Activated T-helper 17 cell treated with anti-CD3 and anti-CD28 coated beads, Interleukin-2, amount 50 U/mL, for 72 hours (primary cell): ENCODE measurements at regions not wholly inside any gene's neighbourhood (a gene's known extent, or its start where the extent isn't known, plus 50 kb on each side); places are given as distances from the start of the nearest gene placed in this dataset.

Experiments
- ATAC-seq: fragments of 150-1000 bp; cut with Tn5 transposase; replicated peaks from 2 replicates; pipeline ENCODE4 v1.10.0; 2021; ENCODE audit warnings: mild to moderate bottlenecking, moderate library complexity
- H3K27ac Mint-ChIP-seq: one replicate; pipeline ENCODE4 v1.8.0; 2022; ENCODE audit warnings: mixed read lengths
- H3K27me3 Mint-ChIP-seq: one replicate; pipeline ENCODE4 v1.8.0; 2022; ENCODE audit warnings: mixed read lengths
- H3K36me3 Mint-ChIP-seq: one replicate; pipeline ENCODE4 v1.8.0; 2022; ENCODE audit warnings: low read depth, mild to moderate bottlenecking, mixed read lengths
- H3K4me1 Mint-ChIP-seq: one replicate; pipeline ENCODE4 v1.8.0; 2022; ENCODE audit warnings: mixed read lengths
- H3K4me3 Mint-ChIP-seq: one replicate; pipeline ENCODE4 v1.8.0; 2022; ENCODE audit warnings: mild to moderate bottlenecking, mixed read lengths
- H3K9me3 Mint-ChIP-seq: one replicate; pipeline ENCODE4 v1.8.0; 2022; ENCODE audit warnings: mixed read lengths

- Mint-ChIP-seq H3K36me3 (no peaks in the 10 kb centered on the region), H3K9me3 (no peaks in the 10 kb centered on the region), H3K27me3 (peaks cover 27% of the 10 kb centered on the region), H3K4me1 (no peaks in the 10 kb centered on the region), H3K27ac (no peak overlapping the region), H3K4me3 (no peak overlapping the region)
- ATAC-seq, result no peak
Measured at GRCh38 chr3:64464955-64465354, 222.8 kb downstream of the ADAMTS9 start.

DNA sequence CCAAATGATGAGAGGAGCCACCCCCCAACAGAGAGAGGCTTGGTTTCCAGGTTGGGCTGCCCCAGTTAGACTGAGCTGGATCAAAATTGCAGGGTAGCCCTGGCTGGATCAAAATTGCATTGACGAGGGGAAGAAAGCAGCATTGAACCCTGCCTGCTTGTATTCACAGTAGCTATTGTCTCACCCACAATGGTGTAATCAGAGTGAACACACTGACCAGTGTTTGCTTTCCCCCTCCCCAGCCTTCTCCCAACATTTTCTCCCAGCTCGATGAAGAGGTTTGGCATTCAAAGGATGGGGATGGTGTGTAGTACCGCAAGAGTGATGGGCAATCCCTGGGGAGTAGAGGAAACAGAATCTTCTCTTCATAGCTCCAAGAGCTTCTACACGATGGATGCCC lies 223.8 kb downstream of the ADAMTS9 start:
- Mint-ChIP-seq H3K27me3 (peaks cover 21% of the 10 kb centered on the region), H3K36me3 (no peaks in the 10 kb centered on the region), H3K4me1 (no peaks in the 10 kb centered on the region), H3K27ac (no peak overlapping the region), H3K4me3 (no peak overlapping the region), H3K9me3 (no peaks in the 10 kb centered on the region)
- no peak for ATAC-seq

DNA sequence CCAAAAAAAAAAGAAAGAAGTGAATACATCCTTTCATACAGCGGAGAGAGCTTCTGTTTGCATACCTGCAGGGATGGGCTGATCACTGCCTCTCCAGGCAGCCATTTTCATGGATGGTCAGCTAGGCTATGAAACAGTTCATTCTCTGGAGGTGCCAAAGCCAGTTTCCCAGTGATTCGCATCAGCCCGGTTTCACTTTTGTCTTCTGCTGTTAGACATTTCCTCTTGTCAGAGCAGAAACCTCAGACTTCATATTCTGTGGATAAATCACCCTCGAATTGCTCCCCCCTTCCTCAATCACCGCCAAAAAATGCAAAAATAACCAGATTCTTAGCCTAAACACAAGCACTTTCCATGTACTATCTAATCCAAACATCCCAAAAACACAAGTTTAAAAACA lies 225.6 kb downstream of the ADAMTS9 start:
- H3K27me3 Mint-ChIP-seq, result peaks cover 14% of the 10 kb centered on the region
- no peak overlapping the region for H3K27ac Mint-ChIP-seq
- H3K4me1 Mint-ChIP-seq, result no peaks in the 10 kb centered on the region
- no peak overlapping the region for H3K4me3 Mint-ChIP-seq
- ATAC-seq, result no peak
- H3K9me3 Mint-ChIP-seq, result no peaks in the 10 kb centered on the region
- H3K36me3 Mint-ChIP-seq, result no peaks in the 10 kb centered on the region

DNA sequence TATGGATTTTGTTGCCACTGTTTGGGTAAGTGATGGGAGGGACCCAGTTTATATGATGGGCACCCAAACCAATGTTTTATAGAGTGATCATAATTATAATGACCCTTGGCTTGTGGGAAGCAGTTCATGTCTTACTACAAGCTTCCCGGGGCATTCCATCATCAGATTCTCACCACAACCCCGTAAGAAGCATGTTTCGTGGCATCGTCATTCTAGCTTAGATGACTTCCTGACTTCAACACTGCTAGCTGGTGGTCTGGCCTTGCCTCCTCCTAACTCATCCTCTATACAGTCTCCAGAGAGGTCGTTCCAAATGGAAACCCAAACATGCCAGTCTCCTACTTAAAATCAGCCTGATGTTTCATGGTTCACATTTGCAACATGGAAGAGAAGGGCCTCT lies 226.9 kb downstream of the ADAMTS9 start:
- Mint-ChIP-seq H3K4me1 (no peaks in the 10 kb centered on the region), H3K9me3 (no peaks in the 10 kb centered on the region), H3K4me3 (no peak overlapping the region), H3K27me3 (peaks cover 14% of the 10 kb centered on the region), H3K36me3 (no peaks in the 10 kb centered on the region), H3K27ac (no peak overlapping the region)
- no peak for ATAC-seq

DNA sequence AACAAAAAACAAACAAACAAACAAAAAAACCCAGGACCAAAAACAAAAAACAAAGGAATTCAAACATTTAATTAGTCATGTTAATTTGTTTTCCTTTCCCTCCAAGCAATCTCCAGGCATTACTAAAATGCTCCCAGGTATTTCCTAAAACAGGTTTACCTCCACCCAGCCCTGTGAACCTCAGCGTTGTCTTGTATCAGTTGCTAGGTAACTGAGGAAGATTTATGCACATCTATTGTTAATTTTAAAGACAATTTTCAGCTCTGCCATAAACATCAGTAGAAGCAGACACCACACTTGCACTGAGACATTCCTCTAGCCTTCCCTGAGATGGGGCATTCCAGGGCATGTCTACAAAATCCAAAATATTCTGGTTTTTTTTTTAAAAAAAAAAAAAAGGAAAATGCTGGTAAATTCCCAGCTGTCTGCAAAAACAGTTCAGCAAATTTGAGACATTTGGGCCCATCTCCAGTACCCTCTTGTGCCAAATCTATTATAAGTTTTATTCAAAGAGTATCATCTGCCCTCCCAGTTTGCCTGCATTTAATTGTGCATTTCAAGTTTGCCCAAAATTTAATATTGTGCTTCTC lies 227.6 kb downstream of the ADAMTS9 start:
- Mint-ChIP-seq H3K36me3 (no peaks in the 10 kb centered on the region), H3K27ac (no peak overlapping the region), H3K27me3 (peaks cover 14% of the 10 kb centered on the region), H3K4me3 (no peak overlapping the region), H3K9me3 (no peaks in the 10 kb centered on the region), H3K4me1 (no peaks in the 10 kb centered on the region)
- ATAC-seq, result no peak

DNA sequence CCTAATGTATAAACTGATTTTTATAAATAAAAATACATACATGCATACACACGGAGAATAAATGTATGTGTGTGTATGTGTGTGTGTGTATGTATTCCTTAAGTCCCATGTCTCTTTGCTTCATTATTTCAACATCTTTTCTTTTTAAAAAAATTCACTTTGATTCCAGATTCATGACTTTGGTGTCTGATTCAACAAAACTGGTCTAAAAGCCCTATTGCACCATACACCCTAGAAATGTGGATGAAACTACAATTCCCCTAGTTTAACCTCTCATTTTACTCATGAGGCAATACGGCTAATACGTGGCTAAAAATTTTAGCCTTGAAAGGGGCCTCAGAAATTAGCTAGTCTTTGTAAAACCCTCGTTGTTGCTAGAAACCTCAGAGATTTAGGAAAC lies 228.1 kb downstream of the ADAMTS9 start:
- Mint-ChIP-seq H3K27ac (no peak overlapping the region), H3K27me3 (peaks cover 11% of the 10 kb centered on the region), H3K4me3 (no peak overlapping the region), H3K4me1 (no peaks in the 10 kb centered on the region), H3K36me3 (no peaks in the 10 kb centered on the region), H3K9me3 (no peaks in the 10 kb centered on the region)
- no peak for ATAC-seq

- Mint-ChIP-seq H3K36me3 (no peaks in the 10 kb centered on the region), H3K27me3 (peaks cover 13% of the 10 kb centered on the region), H3K27ac (no peak overlapping the region), H3K4me1 (no peaks in the 10 kb centered on the region), H3K4me3 (no peak overlapping the region), H3K9me3 (no peaks in the 10 kb centered on the region)
- ATAC-seq, result no peak
Measured at GRCh38 chr3:64457811-64458210, 230.0 kb downstream of the ADAMTS9 start.

DNA sequence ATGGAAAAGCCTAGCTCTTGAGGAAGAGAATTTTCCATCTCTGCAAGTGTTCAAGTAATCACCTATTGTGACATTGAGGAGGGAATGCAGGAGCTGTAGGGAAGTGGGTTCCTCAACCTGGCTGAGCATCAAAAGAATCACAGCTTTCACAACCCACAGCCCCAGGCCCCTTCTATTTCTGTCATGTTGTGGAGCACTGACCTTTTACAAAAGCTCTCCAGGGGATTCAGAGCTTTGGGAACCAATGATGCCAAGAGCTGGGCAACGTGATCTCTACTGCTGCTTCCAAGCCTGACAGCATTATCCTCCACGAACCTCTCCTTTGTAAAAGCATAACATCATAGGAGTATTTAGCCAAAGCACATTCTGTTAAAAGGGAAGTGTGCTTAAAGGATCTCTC lies 231.1 kb downstream of the ADAMTS9 start:
- no peaks in the 10 kb centered on the region for H3K36me3 Mint-ChIP-seq
- peaks cover 18% of the 10 kb centered on the region for H3K27me3 Mint-ChIP-seq
- H3K4me3 Mint-ChIP-seq, result no peak overlapping the region
- H3K4me1 Mint-ChIP-seq, result no peaks in the 10 kb centered on the region
- H3K9me3 Mint-ChIP-seq, result no peaks in the 10 kb centered on the region
- H3K27ac Mint-ChIP-seq, result no peak overlapping the region
- no peak for ATAC-seq

GRCh38 chr3:64455351-64455750 lies 230.1 kb upstream of the PRICKLE2 start:
- ATAC-seq, result no peak
- no peaks in the 10 kb centered on the region for H3K36me3 Mint-ChIP-seq

GRCh38 chr3:64454768-64455167 lies 229.5 kb upstream of the PRICKLE2 start:
- H3K4me3 Mint-ChIP-seq, result no peak overlapping the region
- H3K9me3 Mint-ChIP-seq, result no peaks in the 10 kb centered on the region
- ATAC-seq, result no peak
- H3K4me1 Mint-ChIP-seq, result no peaks in the 10 kb centered on the region
- H3K27me3 Mint-ChIP-seq, result peaks cover 22% of the 10 kb centered on the region
- no peaks in the 10 kb centered on the region for H3K36me3 Mint-ChIP-seq
- no peak overlapping the region for H3K27ac Mint-ChIP-seq

More at GRCh38 chr3:64455351-64455750, 230.1 kb upstream of the PRICKLE2 start:
- H3K4me1 Mint-ChIP-seq, result no peaks in the 10 kb centered on the region
- no peaks in the 10 kb centered on the region for H3K9me3 Mint-ChIP-seq
- H3K27me3 Mint-ChIP-seq, result peaks cover 22% of the 10 kb centered on the region
- no peak overlapping the region for H3K27ac Mint-ChIP-seq
- H3K4me3 Mint-ChIP-seq, result no peak overlapping the region

DNA sequence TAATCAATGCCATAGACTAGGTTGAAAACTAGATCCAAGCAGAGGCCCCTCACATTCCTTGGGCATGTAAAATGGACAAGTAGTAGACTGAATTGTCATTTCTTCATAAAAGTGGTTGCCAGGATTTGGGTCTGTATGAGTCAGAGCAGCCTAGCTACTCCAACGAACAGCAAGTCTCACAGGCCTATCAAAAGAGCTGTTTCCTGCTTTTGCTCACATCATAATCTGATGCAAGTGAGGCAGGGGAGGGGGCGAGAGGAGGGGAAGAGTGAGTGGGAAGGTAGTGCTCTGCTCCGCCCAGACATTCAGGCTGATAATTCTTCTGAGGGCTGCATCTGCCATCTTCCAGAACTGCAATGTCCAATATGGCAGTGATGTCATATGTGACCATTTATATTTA lies 228.9 kb upstream of the PRICKLE2 start:
- Mint-ChIP-seq H3K27me3 (peaks cover 22% of the 10 kb centered on the region), H3K9me3 (no peaks in the 10 kb centered on the region), H3K4me3 (no peak overlapping the region), H3K27ac (no peak overlapping the region), H3K36me3 (no peaks in the 10 kb centered on the region), H3K4me1 (no peaks in the 10 kb centered on the region)
- ATAC-seq, result no peak

- Mint-ChIP-seq H3K9me3 (no peaks in the 10 kb centered on the region), H3K27me3 (peaks cover 42% of the 10 kb centered on the region), H3K4me1 (no peaks in the 10 kb centered on the region), H3K36me3 (no peaks in the 10 kb centered on the region), H3K4me3 (no peak overlapping the region), H3K27ac (no peak overlapping the region)
- ATAC-seq, result no peak
Measured at GRCh38 chr3:64451283-64452012, 226.2 kb upstream of the PRICKLE2 start.

DNA sequence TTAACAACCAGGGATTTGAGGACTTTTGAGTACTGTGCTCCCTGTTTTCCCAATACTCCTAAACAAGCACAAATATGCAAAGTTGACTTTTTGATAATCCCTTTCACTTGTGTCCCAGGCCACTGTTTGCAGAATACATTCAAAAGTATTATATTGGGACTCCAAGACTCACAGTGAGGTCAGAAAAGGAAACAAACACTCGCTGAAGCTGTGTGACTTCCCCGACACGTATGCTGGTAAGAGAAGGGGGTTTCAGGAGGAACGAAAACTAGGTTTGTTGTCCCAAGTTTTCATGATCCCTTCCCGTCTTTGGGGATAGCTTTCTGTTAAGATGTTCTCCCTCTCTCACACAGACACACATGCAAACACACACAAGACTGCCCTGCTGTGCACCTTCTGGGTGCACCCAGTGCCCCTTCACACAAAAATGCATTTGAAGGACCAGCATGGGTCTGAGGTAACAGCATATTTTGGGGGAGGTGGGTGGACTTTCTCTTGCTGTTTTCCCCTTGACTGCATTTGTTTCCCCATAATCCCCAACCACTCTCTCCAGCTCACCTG lies 225.2 kb upstream of the PRICKLE2 start:
- Mint-ChIP-seq H3K9me3 (no peaks in the 10 kb centered on the region), H3K4me3 (no peak overlapping the region), H3K27ac (no peak overlapping the region), H3K4me1 (no peaks in the 10 kb centered on the region), H3K27me3 (peaks cover 43% of the 10 kb centered on the region), H3K36me3 (no peaks in the 10 kb centered on the region)
- no peak for ATAC-seq

GRCh38 chr3:64449026-64449425 lies 223.8 kb upstream of the PRICKLE2 start:
- no peak for ATAC-seq

DNA sequence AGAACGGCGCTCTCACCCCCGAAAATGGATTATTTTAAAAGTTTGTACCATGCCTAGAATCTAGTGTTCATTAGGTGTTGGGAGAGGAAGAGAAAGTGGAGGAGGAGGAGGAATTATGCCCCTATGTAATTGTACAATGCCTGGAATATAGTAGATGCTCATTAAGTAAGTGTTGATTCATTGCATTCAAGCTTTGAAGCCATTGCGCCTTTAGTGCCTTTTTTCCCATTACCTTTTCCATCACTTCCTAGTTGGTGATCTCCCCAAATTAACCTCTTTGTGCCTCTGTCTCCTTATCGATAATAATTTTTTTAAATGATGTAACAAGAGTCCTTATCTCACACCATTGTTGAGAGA lies 220.7 kb upstream of the PRICKLE2 start:
- no peak overlapping the region for H3K27ac Mint-ChIP-seq
- H3K4me3 Mint-ChIP-seq, result no peak overlapping the region
- peaks cover 60% of the 10 kb centered on the region for H3K27me3 Mint-ChIP-seq
- no peaks in the 10 kb centered on the region for H3K4me1 Mint-ChIP-seq
- no peaks in the 10 kb centered on the region for H3K9me3 Mint-ChIP-seq
- no peak for ATAC-seq
- no peaks in the 10 kb centered on the region for H3K36me3 Mint-ChIP-seq

More at GRCh38 chr3:64449026-64449425, 223.8 kb upstream of the PRICKLE2 start:
- Mint-ChIP-seq H3K27ac (no peak overlapping the region), H3K36me3 (no peaks in the 10 kb centered on the region), H3K9me3 (no peaks in the 10 kb centered on the region), H3K27me3 (peaks cover 49% of the 10 kb centered on the region), H3K4me3 (no peak overlapping the region), H3K4me1 (no peaks in the 10 kb centered on the region)
